ENCODE measurements at regions not wholly inside any gene's neighbourhood (a gene's known extent, or its start where the extent isn't known, plus 50 kb on each side); places are given as distances from the start of the nearest gene placed in this dataset.

- no peak overlapping the region for H2BK5ac ChIP-seq (ENCODE audit: low read depth, low read length, poor library complexity)
- DNase-seq = no peak
- no peak overlapping the region for H3K27ac ChIP-seq (ENCODE audit: low read depth, low read length)
- no CpG with 5 or more reads among the region's 5 CpGs for WGBS (ENCODE audit: extremely low coverage, insufficient coverage, insufficient read length)
- no peak overlapping the region for H2BK120ac ChIP-seq (ENCODE audit: insufficient read depth, low read length, poor library complexity)
- H3K79me2 ChIP-seq (ENCODE audit: control insufficient read depth, insufficient read depth, low read length, poor library complexity) = no peaks in the 10 kb centered on the region
- H4K8ac ChIP-seq (ENCODE audit: low read depth, low read length) = no peak overlapping the region
- H3K23ac ChIP-seq (ENCODE audit: low read length) = no peak overlapping the region
- no peak overlapping the region for H3K9ac ChIP-seq (ENCODE audit: low read length)
- no peak overlapping the region for H4K12ac ChIP-seq (ENCODE audit: low read depth, low read length)
- no peak overlapping the region for H2BK12ac ChIP-seq (ENCODE audit: low read length)
- no peak overlapping the region for H2AFZ ChIP-seq (ENCODE audit: insufficient read depth, low read length, poor library complexity)
- no peaks in the 10 kb centered on the region for H3K27me3 ChIP-seq (ENCODE audit: insufficient read depth, low read length)
- H3K18ac ChIP-seq (ENCODE audit: low read length) = no peak overlapping the region
- H2AK5ac ChIP-seq (ENCODE audit: low read length) = no peak overlapping the region
- no peak overlapping the region for H3K4me2 ChIP-seq (ENCODE audit: low read length)
- H3K4me3 ChIP-seq (ENCODE audit: low read depth, low read length) = no peak overlapping the region
- H3K36me3 ChIP-seq (ENCODE audit: control insufficient read depth in 1 of 2, insufficient read depth in 2 of 2, low read length in 2 of 2) = no peaks in the 10 kb centered on the region
- H3K4ac ChIP-seq (ENCODE audit: low read depth, low read length) = no peak overlapping the region
- no peaks in the 10 kb centered on the region for H3K4me1 ChIP-seq (ENCODE audit: control insufficient read depth in 1 of 2, insufficient read depth in 2 of 2, low read length in 2 of 2)
- no peaks in the 10 kb centered on the region for H3K9me3 ChIP-seq (ENCODE audit: insufficient read depth, low read depth, low read length)
- no peaks in the 10 kb centered on the region for H3K79me1 ChIP-seq (ENCODE audit: low read length)
- H4K91ac ChIP-seq (ENCODE audit: low read depth, low read length) = no peak overlapping the region
- H3K14ac ChIP-seq (ENCODE audit: low read length) = no peak overlapping the region
Measured at GRCh38 chr2:228312172-228312571, 130.7 kb upstream of the SPHKAP start.

DNA sequence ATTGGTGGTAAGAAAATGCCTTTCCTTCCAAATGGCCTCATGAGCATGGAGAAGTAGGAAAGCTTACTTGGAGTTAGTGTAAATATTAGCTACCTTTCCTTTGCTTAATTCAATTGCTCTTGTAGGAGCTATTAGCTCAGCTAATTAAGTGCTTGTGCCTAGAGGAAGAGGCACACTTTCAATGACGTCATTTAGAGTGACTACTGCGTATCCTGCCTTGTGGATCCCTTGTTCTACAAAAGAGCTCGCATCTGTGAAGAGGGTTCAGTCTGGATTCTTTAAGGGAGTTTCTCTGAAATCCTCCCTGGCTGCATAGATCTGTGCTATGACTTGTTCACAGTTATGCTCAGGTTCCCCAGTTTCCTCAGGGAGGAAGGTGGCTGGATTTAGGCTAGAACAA lies 122.5 kb upstream of the SPHKAP start:
- H2BK120ac ChIP-seq (ENCODE audit: insufficient read depth, low read length, poor library complexity) = no peak overlapping the region
- no peak overlapping the region for H4K91ac ChIP-seq (ENCODE audit: low read depth, low read length)
- no peak overlapping the region for H3K18ac ChIP-seq (ENCODE audit: low read length)
- no peak overlapping the region for H3K4ac ChIP-seq (ENCODE audit: low read depth, low read length)
- H2AFZ ChIP-seq (ENCODE audit: insufficient read depth, low read length, poor library complexity) = no peak overlapping the region
- no peak overlapping the region for H2BK12ac ChIP-seq (ENCODE audit: low read length)
- no peak overlapping the region for H3K9ac ChIP-seq (ENCODE audit: low read length)
- no peak overlapping the region for H2AK5ac ChIP-seq (ENCODE audit: low read length)
- H3K36me3 ChIP-seq (ENCODE audit: control insufficient read depth in 1 of 2, insufficient read depth in 2 of 2, low read length in 2 of 2) = no peaks in the 10 kb centered on the region
- H3K14ac ChIP-seq (ENCODE audit: low read length) = no peak overlapping the region
- no peak overlapping the region for H3K23ac ChIP-seq (ENCODE audit: low read length)
- H3K27me3 ChIP-seq (ENCODE audit: insufficient read depth, low read length) = no peaks in the 10 kb centered on the region
- no peak overlapping the region for H4K8ac ChIP-seq (ENCODE audit: low read depth, low read length)
- H3K4me2 ChIP-seq (ENCODE audit: low read length) = no peak overlapping the region
- no peak overlapping the region for H3K4me3 ChIP-seq (ENCODE audit: low read depth, low read length)
- DNase-seq = no peak
- H3K79me1 ChIP-seq (ENCODE audit: low read length) = no peaks in the 10 kb centered on the region
- H2BK5ac ChIP-seq (ENCODE audit: low read depth, low read length, poor library complexity) = no peak overlapping the region
- H3K27ac ChIP-seq (ENCODE audit: low read depth, low read length) = no peak overlapping the region
- no peaks in the 10 kb centered on the region for H3K79me2 ChIP-seq (ENCODE audit: control insufficient read depth, insufficient read depth, low read length, poor library complexity)
- no CpG with 5 or more reads among the region's 3 CpGs for WGBS (ENCODE audit: extremely low coverage, insufficient coverage, insufficient read length)
- no peaks in the 10 kb centered on the region for H3K4me1 ChIP-seq (ENCODE audit: control insufficient read depth in 1 of 2, insufficient read depth in 2 of 2, low read length in 2 of 2)
- H3K9me3 ChIP-seq (ENCODE audit: insufficient read depth, low read depth, low read length) = no peaks in the 10 kb centered on the region
- H4K12ac ChIP-seq (ENCODE audit: low read depth, low read length) = no peak overlapping the region

DNA sequence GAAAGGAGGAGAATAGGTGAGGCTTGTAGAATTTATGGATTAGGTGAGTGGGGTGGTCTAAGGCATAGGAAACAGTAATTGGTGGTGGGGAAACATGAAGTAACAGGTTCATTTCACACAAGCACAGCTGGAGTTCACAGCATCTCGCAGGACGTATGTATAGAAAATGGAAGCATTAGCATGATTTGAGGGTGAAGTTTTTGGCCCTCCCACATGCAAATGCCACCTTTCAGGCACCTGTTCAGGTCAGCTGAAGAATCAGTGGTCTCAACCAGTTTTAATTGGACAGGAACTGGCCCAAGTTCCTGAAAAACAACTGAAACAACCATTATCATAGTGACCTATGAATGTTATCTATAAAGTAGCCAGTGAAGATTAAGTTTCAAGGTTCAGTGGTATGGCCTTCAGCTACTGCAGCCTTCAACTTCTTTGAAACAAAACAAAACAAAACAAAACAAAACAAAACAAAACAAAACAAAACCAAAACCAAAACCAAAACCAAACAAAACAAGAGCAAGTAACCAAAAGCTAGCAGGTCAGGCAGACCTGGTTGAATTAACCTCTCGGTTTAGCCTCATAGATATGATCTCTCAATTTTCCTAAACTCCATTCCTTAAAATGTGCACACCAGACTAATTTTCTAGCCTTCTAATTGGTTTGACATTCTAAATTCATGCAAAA lies 102.1 kb upstream of the SPHKAP start:
- no peak overlapping the region for H3K14ac ChIP-seq (ENCODE audit: low read length)
- H3K36me3 ChIP-seq (ENCODE audit: control insufficient read depth in 1 of 2, insufficient read depth in 2 of 2, low read length in 2 of 2) = no peaks in the 10 kb centered on the region
- no peak overlapping the region for H2AFZ ChIP-seq (ENCODE audit: insufficient read depth, low read length, poor library complexity)
- no peak overlapping the region for H3K18ac ChIP-seq (ENCODE audit: low read length)
- no peak overlapping the region for H3K27ac ChIP-seq (ENCODE audit: low read depth, low read length)
- no peaks in the 10 kb centered on the region for H3K79me1 ChIP-seq (ENCODE audit: low read length)
- no peak overlapping the region for H3K4me3 ChIP-seq (ENCODE audit: low read depth, low read length)
- no peaks in the 10 kb centered on the region for H3K9me3 ChIP-seq (ENCODE audit: insufficient read depth, low read depth, low read length)
- no peak overlapping the region for H2AK5ac ChIP-seq (ENCODE audit: low read length)
- H3K4me1 ChIP-seq (ENCODE audit: control insufficient read depth in 1 of 2, insufficient read depth in 2 of 2, low read length in 2 of 2) = no peaks in the 10 kb centered on the region
- H3K9ac ChIP-seq (ENCODE audit: low read length) = no peak overlapping the region
- no peak overlapping the region for H2BK5ac ChIP-seq (ENCODE audit: low read depth, low read length, poor library complexity)
- H2BK12ac ChIP-seq (ENCODE audit: low read length) = no peak overlapping the region
- no peaks in the 10 kb centered on the region for H3K27me3 ChIP-seq (ENCODE audit: insufficient read depth, low read length)
- WGBS (ENCODE audit: extremely low coverage, insufficient coverage, insufficient read length) = no CpG with 5 or more reads among the region's 3 CpGs
- no peak overlapping the region for H3K4ac ChIP-seq (ENCODE audit: low read depth, low read length)
- H4K8ac ChIP-seq (ENCODE audit: low read depth, low read length) = no peak overlapping the region
- DNase-seq = no peak
- no peak overlapping the region for H2BK120ac ChIP-seq (ENCODE audit: insufficient read depth, low read length, poor library complexity)
- H4K12ac ChIP-seq (ENCODE audit: low read depth, low read length) = no peak overlapping the region
- no peak overlapping the region for H3K23ac ChIP-seq (ENCODE audit: low read length)
- H3K79me2 ChIP-seq (ENCODE audit: control insufficient read depth, insufficient read depth, low read length, poor library complexity) = no peaks in the 10 kb centered on the region
- H4K91ac ChIP-seq (ENCODE audit: low read depth, low read length) = no peak overlapping the region
- no peak overlapping the region for H3K4me2 ChIP-seq (ENCODE audit: low read length)

- Histone ChIP-seq H3K14ac (ENCODE audit: low read length) (no peak overlapping the region), H3K79me1 (ENCODE audit: low read length) (no peaks in the 10 kb centered on the region), H3K79me2 (ENCODE audit: control insufficient read depth, insufficient read depth, low read length, poor library complexity) (no peaks in the 10 kb centered on the region), H2BK120ac (ENCODE audit: insufficient read depth, low read length, poor library complexity) (no peak overlapping the region), H3K27me3 (ENCODE audit: insufficient read depth, low read length) (no peaks in the 10 kb centered on the region), H3K4ac (ENCODE audit: low read depth, low read length) (no peak overlapping the region), H3K36me3 (ENCODE audit: control insufficient read depth in 1 of 2, insufficient read depth in 2 of 2, low read length in 2 of 2) (no peaks in the 10 kb centered on the region), H3K18ac (ENCODE audit: low read length) (no peak overlapping the region), H4K8ac (ENCODE audit: low read depth, low read length) (no peak overlapping the region), H3K9me3 (ENCODE audit: insufficient read depth, low read depth, low read length) (no peaks in the 10 kb centered on the region), H2BK12ac (ENCODE audit: low read length) (no peak overlapping the region), H3K4me3 (ENCODE audit: low read depth, low read length) (no peak overlapping the region), H2AK5ac (ENCODE audit: low read length) (no peak overlapping the region), H3K4me1 (ENCODE audit: control insufficient read depth in 1 of 2, insufficient read depth in 2 of 2, low read length in 2 of 2) (no peaks in the 10 kb centered on the region), H4K12ac (ENCODE audit: low read depth, low read length) (no peak overlapping the region), H3K23ac (ENCODE audit: low read length) (no peak overlapping the region), H3K27ac (ENCODE audit: low read depth, low read length) (no peak overlapping the region), H3K4me2 (ENCODE audit: low read length) (no peak overlapping the region), H4K91ac (ENCODE audit: low read depth, low read length) (no peak overlapping the region), H2BK5ac (ENCODE audit: low read depth, low read length, poor library complexity) (no peak overlapping the region), H2AFZ (ENCODE audit: insufficient read depth, low read length, poor library complexity) (no peak overlapping the region), H3K9ac (ENCODE audit: low read length) (no peak overlapping the region)
- DNase-seq = no peak
- no CpG with 5 or more reads among the region's 2 CpGs for WGBS (ENCODE audit: extremely low coverage, insufficient coverage, insufficient read length)
Measured at GRCh38 chr2:228282376-228282775, 100.9 kb upstream of the SPHKAP start.

All from trophoblast cell (in vitro differentiated cells and primary cell).